MM.1S (cell line): ENCODE measurements at regions not wholly inside any gene's neighbourhood (a gene's known extent, or its start where the extent isn't known, plus 50 kb on each side); places are given as distances from the start of the nearest gene placed in this dataset.

Source experiments
- DNase-seq: peaks from one replicate; pipeline ENCODE4 v3.0.0-alpha.2; 2015
- H2AFZ ChIP-seq: fragments of 300-600 bp; sonication (generic); 2 replicates; pipeline ENCODE4 v1.6.0; 2016; ENCODE audit warnings: antibody characterized with exemption, low read length
- H3F3A ChIP-seq: fragments of 300-600 bp; sonication (generic); 2 replicates; pipeline ENCODE4 v1.6.1; 2016; ENCODE audit warnings: mild to moderate bottlenecking, antibody characterized with exemption, low read length, moderate library complexity, mixed read lengths; ENCODE audit not compliant: insufficient read depth
- H3K27ac ChIP-seq: fragments of 300-600 bp; sonication (generic); 2 replicates; pipeline ENCODE4 v1.5.1; 2016; ENCODE audit warnings: mild to moderate bottlenecking, low read length
- H3K27me3 ChIP-seq: fragments of 300-600 bp; sonication (generic); replicated peaks from 2 replicates; pipeline ENCODE4 v1.6.0; 2016; ENCODE audit warnings: low read length; ENCODE audit not compliant: insufficient read depth
- H3K36me3 ChIP-seq: fragments of 300-600 bp; sonication (generic); replicated peaks from 2 replicates; pipeline ENCODE4 v1.6.1; 2016; ENCODE audit warnings: mild to moderate bottlenecking, low read length, mixed read lengths; ENCODE audit not compliant: insufficient read depth
- H3K4me1 ChIP-seq: fragments of 300-600 bp; sonication (generic); 2 replicates; pipeline ENCODE4 v1.6.1; 2016; ENCODE audit warnings: low read length, mixed read lengths
- H3K4me2 ChIP-seq: fragments of 300-600 bp; sonication (generic); 2 replicates; pipeline ENCODE4 v1.6.0; 2016; ENCODE audit warnings: low read depth, low read length
- H3K4me3 ChIP-seq: fragments of 300-600 bp; sonication (generic); 2 replicates; pipeline ENCODE4 v1.5.1; 2016; ENCODE audit warnings: low read length, mixed read lengths
- H3K79me2 ChIP-seq: fragments of 300-600 bp; sonication (generic); 2 replicates; pipeline ENCODE4 v1.6.1; 2016; ENCODE audit warnings: mixed run types, low read length, mixed read lengths
- H3K9ac ChIP-seq: fragments of 300-600 bp; sonication (generic); 2 replicates; pipeline ENCODE4 v1.6.1; 2016; ENCODE audit warnings: low read length, mixed read lengths
- H3K9me2 ChIP-seq: fragments of 300-600 bp; sonication (generic); replicated peaks from 2 replicates; pipeline ENCODE4 v1.6.1; 2016; ENCODE audit warnings: mild to moderate bottlenecking, low read length, mixed read lengths; ENCODE audit not compliant: insufficient read depth
- H3K9me3 ChIP-seq: fragments of 300-600 bp; sonication (generic); replicated peaks from 2 replicates; pipeline ENCODE4 v1.6.1; 2016; ENCODE audit warnings: mild to moderate bottlenecking, low read length, mixed read lengths; ENCODE audit not compliant: insufficient read depth
- H4K20me1 ChIP-seq: fragments of 300-600 bp; sonication (generic); 2 replicates; pipeline ENCODE4 v1.6.1; 2016; ENCODE audit warnings: mild to moderate bottlenecking, low read length, moderate library complexity, mixed read lengths; ENCODE audit not compliant: insufficient read depth
- CTCF ChIP-seq: fragments of 300-600 bp; sonication (generic); IDR thresholded peaks from 2 replicates; pipeline ENCODE4 v1.5.1; 2016; ENCODE audit warnings: antibody characterized with exemption, low read length, mixed read lengths
- EZH2 ChIP-seq: fragments of 300-600 bp; sonication (generic); optimal IDR thresholded peaks from 2 replicates; pipeline ENCODE3; 2017; ENCODE audit warnings: low read depth, mild to moderate bottlenecking, antibody characterized with exemption, low read length, mixed read lengths
- EZH2phosphoT487 ChIP-seq: fragments of 300-600 bp; sonication (generic); IDR thresholded peaks from 2 replicates; pipeline ENCODE4 v1.6.1; 2018; ENCODE audit warnings: antibody characterized with exemption, low read length

GRCh38 chr18:28399781-28400362 is 222.9 kb upstream of the CDH2 start:
- no peaks in the 10 kb centered on the region for H3K9me3 ChIP-seq

DNA sequence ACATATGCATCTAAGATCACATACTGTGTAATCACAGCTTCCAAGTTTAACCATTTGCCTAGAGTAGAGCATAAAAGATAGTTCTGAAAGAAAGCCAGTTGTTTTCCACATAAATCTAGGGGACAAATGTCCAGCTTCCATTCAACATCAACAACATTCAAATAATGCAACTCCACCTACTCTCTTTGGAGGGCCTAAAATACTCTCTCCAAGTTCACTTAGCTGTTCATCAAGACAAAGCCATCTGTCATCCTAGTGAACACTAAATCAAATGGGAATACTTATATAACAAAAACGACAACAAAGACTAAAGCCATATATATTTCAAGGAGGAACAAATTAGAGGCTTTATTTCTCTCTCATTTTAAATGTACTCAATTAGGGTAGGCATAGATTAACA is 221.5 kb upstream of the CDH2 start:
- H3K36me3 ChIP-seq = no peaks in the 10 kb centered on the region
- H3K4me1 ChIP-seq = no peaks in the 10 kb centered on the region
- H3K79me2 ChIP-seq = no peaks in the 10 kb centered on the region
- DNase-seq = no peak
- H3K9ac ChIP-seq = no peak overlapping the region
- no peaks in the 10 kb centered on the region for H3F3A ChIP-seq
- no peak for TF ChIP-seq CTCF
- no peak for TF ChIP-seq EZH2
- no peak for TF ChIP-seq EZH2phosphoT487
- no peaks in the 10 kb centered on the region for H4K20me1 ChIP-seq
- no peak overlapping the region for H3K27ac ChIP-seq
- H3K27me3 ChIP-seq = no peaks in the 10 kb centered on the region
- no peaks in the 10 kb centered on the region for H3K9me3 ChIP-seq
- H2AFZ ChIP-seq = no peak overlapping the region
- no peak overlapping the region for H3K4me3 ChIP-seq
- H3K4me2 ChIP-seq = no peak overlapping the region
- H3K9me2 ChIP-seq = no peaks in the 10 kb centered on the region

More at GRCh38 chr18:28399781-28400362, 222.9 kb upstream of the CDH2 start:
- Histone ChIP-seq H3K36me3 (no peaks in the 10 kb centered on the region), H3K27me3 (no peaks in the 10 kb centered on the region), H3K4me2 (no peak overlapping the region), H3F3A (no peaks in the 10 kb centered on the region), H3K9ac (no peak overlapping the region), H3K9me2 (no peaks in the 10 kb centered on the region), H4K20me1 (no peaks in the 10 kb centered on the region), H3K27ac (no peak overlapping the region), H2AFZ (no peak overlapping the region), H3K4me1 (no peaks in the 10 kb centered on the region), H3K79me2 (no peaks in the 10 kb centered on the region), H3K4me3 (no peak overlapping the region)
- TF ChIP-seq CTCF (no peak), EZH2 (no peak), EZH2phosphoT487 (no peak)
- DNase-seq = no peak

DNA sequence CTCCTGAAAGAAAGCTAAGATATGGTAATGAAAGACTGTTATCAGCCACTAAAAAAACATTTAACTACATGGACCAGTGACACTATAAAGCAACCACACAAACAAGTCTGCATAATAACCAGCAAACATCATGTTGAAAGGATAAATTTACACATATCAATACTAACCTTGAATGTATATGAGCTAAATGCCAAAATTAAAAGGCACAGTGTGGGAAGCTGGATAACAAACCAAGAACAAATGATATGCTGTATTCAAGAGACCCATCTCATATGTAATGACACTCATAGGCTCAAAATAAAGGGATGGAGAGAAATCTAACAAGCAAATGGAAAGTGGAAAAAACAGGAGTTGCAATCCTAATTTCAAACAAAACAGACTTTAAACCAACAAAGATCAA is 213.1 kb upstream of the CDH2 start:
- no peak overlapping the region for H3K4me2 ChIP-seq
- no peaks in the 10 kb centered on the region for H3K4me1 ChIP-seq
- no peak overlapping the region for H2AFZ ChIP-seq
- H4K20me1 ChIP-seq = no peaks in the 10 kb centered on the region
- no peak for TF ChIP-seq EZH2
- TF ChIP-seq EZH2phosphoT487 = no peak
- no peak for TF ChIP-seq CTCF
- H3F3A ChIP-seq = no peaks in the 10 kb centered on the region
- H3K9ac ChIP-seq = no peak overlapping the region
- no peaks in the 10 kb centered on the region for H3K27me3 ChIP-seq
- no peak for DNase-seq
- H3K27ac ChIP-seq = no peak overlapping the region
- H3K9me3 ChIP-seq = no peaks in the 10 kb centered on the region
- no peaks in the 10 kb centered on the region for H3K36me3 ChIP-seq
- no peaks in the 10 kb centered on the region for H3K79me2 ChIP-seq
- H3K9me2 ChIP-seq = no peaks in the 10 kb centered on the region
- no peak overlapping the region for H3K4me3 ChIP-seq
